SU-DHL-6 (cell line): ENCODE measurements at regions not wholly inside any gene's neighbourhood (a gene's known extent, or its start where the extent isn't known, plus 50 kb on each side); places are given as distances from the start of the nearest gene placed in this dataset.

ENCODE experiments used
- H2AFZ ChIP-seq: fragments of 200-600 bp; sonication (generic); 2 replicates; pipeline ENCODE4 v1.6.1; 2014; ENCODE audit warnings: low read depth, mild to moderate bottlenecking, moderate library complexity, mixed read lengths, antibody characterized with exemption, low read length; ENCODE audit not compliant: severe bottlenecking
- H3F3A ChIP-seq: fragments of 200-600 bp; shearing (Covaris generic); 2 replicates; pipeline ENCODE4 v1.6.0; 2016; ENCODE audit warnings: antibody characterized with exemption, mild to moderate bottlenecking; ENCODE audit not compliant: insufficient read depth
- H3K27ac ChIP-seq: fragments of 200-600 bp; sonication (generic); 2 replicates; pipeline ENCODE4 v1.5.1; 2016; ENCODE audit warnings: low read depth, mild to moderate bottlenecking, low read length, moderate library complexity, mixed read lengths
- H3K27me3 ChIP-seq: fragments of 200-600 bp; sonication (generic), shearing (Covaris generic); 2 replicates; pipeline ENCODE4 v1.6.0; 2014; ENCODE audit warnings: mild to moderate bottlenecking, low read length
- H3K36me3 ChIP-seq: fragments of 200-600 bp; sonication (generic); 2 replicates; pipeline ENCODE4 v1.6.1; 2014; ENCODE audit warnings: mild to moderate bottlenecking, low read length, mixed read lengths
- H3K4me2 ChIP-seq: fragments of 300-600, 200-600 bp; shearing (Covaris generic), sonication (generic); 2 replicates; pipeline ENCODE4 v1.6.0; 2014; ENCODE audit warnings: low read length, low read depth, mild to moderate bottlenecking; ENCODE audit not compliant: poor library complexity, severe bottlenecking
- H3K4me3 ChIP-seq: fragments of 200-600 bp; sonication (generic); 2 replicates; pipeline ENCODE4 v1.5.1; 2014; ENCODE audit warnings: antibody characterized with exemption, low read length, mild to moderate bottlenecking, mixed read lengths; ENCODE audit not compliant: insufficient read depth, poor library complexity, severe bottlenecking
- H3K79me2 ChIP-seq: fragments of 200-600 bp; sonication (generic); 2 replicates; pipeline ENCODE4 v1.6.1; 2014; ENCODE audit warnings: mild to moderate bottlenecking, low read length, moderate library complexity; ENCODE audit not compliant: insufficient read depth
- H3K9ac ChIP-seq: fragments of 200-600 bp; sonication (generic); 2 replicates; pipeline ENCODE4 v1.7.0; 2014; ENCODE audit warnings: mild to moderate bottlenecking, low read length
- H3K9me2 ChIP-seq: fragments of 200-600 bp; sonication (generic); replicated peaks from 2 replicates; pipeline ENCODE4 v1.6.1; 2014; ENCODE audit warnings: low read length; ENCODE audit not compliant: insufficient read depth
- H3K9me3 ChIP-seq: fragments of 200-600 bp; sonication (generic); 2 replicates; pipeline ENCODE4 v1.6.1; 2014; ENCODE audit warnings: low read length, mixed read lengths; ENCODE audit not compliant: insufficient read depth
- H4K20me1 ChIP-seq: fragments of 200-600 bp; sonication (generic); 2 replicates; pipeline ENCODE4 v1.6.1; 2014; ENCODE audit warnings: low read depth, mild to moderate bottlenecking, antibody characterized with exemption, low read length, moderate library complexity, mixed read lengths
- EZH2phosphoT487 ChIP-seq: fragments of 200-600 bp; sonication (generic), shearing (Covaris generic); conservative IDR thresholded peaks from 2 replicates; pipeline ENCODE4 v1.6.1; 2018; ENCODE audit warnings: mild to moderate bottlenecking, antibody characterized with exemption, low read length, moderate library complexity, mixed read lengths
- TF ChIP-seq, protein P1 (sequence below): fragments of 200-600 bp; sonication (generic); IDR thresholded peaks from one replicate; pipeline ENCODE4 v1.5.1; 2017; ENCODE audit warnings: antibody characterized with exemption, mild to moderate bottlenecking, low read length, moderate library complexity; ENCODE audit not compliant: insufficient read depth, poor library complexity, severe bottlenecking

GRCh38 chr11:23725752-23726151 lies 771.1 kb upstream of the LUZP2 start:
- Histone ChIP-seq H3F3A (no peaks in the 10 kb centered on the region), H3K79me2 (no peaks in the 10 kb centered on the region), H3K9me2 (0 out of 2 replicates have a peak, but pooled peaks cover 3% of the 10 kb centered on the region), H4K20me1 (no peaks in the 10 kb centered on the region), H3K4me2 (no peak overlapping the region), H3K9ac (no peak overlapping the region), H3K27me3 (no peaks in the 10 kb centered on the region), H3K9me3 (no peaks in the 10 kb centered on the region), H3K36me3 (no peaks in the 10 kb centered on the region), H2AFZ (no peak overlapping the region), H3K27ac (no peak overlapping the region), H3K4me3 (no peak overlapping the region)
- TF ChIP-seq, protein P1, sequence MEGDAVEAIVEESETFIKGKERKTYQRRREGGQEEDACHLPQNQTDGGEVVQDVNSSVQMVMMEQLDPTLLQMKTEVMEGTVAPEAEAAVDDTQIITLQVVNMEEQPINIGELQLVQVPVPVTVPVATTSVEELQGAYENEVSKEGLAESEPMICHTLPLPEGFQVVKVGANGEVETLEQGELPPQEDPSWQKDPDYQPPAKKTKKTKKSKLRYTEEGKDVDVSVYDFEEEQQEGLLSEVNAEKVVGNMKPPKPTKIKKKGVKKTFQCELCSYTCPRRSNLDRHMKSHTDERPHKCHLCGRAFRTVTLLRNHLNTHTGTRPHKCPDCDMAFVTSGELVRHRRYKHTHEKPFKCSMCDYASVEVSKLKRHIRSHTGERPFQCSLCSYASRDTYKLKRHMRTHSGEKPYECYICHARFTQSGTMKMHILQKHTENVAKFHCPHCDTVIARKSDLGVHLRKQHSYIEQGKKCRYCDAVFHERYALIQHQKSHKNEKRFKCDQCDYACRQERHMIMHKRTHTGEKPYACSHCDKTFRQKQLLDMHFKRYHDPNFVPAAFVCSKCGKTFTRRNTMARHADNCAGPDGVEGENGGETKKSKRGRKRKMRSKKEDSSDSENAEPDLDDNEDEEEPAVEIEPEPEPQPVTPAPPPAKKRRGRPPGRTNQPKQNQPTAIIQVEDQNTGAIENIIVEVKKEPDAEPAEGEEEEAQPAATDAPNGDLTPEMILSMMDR, result no peak
- no peak for TF ChIP-seq EZH2phosphoT487

DNA sequence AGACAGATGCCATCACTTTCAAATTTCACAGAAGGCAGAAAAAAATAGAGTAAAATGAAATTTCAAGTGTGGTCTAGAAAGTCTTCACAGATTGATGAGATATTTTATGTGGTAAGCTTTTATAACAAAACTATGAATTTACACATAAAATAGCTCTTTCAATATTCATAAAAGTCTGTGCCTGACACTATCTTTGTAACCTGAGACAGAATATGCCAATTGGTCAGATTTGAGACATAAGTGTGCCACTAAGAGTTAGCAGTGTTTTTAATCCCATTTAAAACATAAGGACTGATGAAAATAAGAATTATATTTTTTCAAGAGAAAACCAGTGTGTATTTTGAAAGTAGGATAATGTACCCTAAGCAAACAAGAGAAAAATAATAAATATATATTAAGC lies 769.5 kb upstream of the LUZP2 start:
- H3K36me3 ChIP-seq, result no peaks in the 10 kb centered on the region
- H4K20me1 ChIP-seq, result no peaks in the 10 kb centered on the region
- H3K9me3 ChIP-seq, result no peaks in the 10 kb centered on the region
- H3F3A ChIP-seq, result no peaks in the 10 kb centered on the region
- H3K4me2 ChIP-seq, result no peak overlapping the region
- H3K9me2 ChIP-seq, result 0 out of 2 replicates have a peak, but pooled peaks cover 3% of the 10 kb centered on the region
- no peak overlapping the region for H3K4me3 ChIP-seq
- no peaks in the 10 kb centered on the region for H3K79me2 ChIP-seq
- H3K9ac ChIP-seq, result no peak overlapping the region
- H2AFZ ChIP-seq, result no peak overlapping the region
- H3K27ac ChIP-seq, result no peak overlapping the region
- no peaks in the 10 kb centered on the region for H3K27me3 ChIP-seq
- no peak for TF ChIP-seq EZH2phosphoT487

DNA sequence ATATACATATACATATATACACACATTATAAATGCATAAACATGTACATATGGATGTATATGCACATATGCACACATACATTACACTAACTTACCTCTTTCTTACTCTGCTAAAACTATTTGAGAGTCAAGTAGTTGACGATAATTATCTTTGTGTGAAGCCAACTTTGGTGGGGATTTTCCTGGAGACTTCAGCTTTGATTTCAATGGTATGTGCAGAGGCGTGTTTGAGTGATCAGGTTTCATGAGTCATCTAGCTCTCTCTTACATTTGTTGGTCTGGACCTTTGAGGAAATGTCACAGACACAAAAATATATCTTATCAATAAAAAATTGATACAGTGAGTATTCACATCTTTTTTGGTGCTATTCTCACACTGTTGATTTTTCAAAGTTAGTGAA lies 769.1 kb upstream of the LUZP2 start:
- no peaks in the 10 kb centered on the region for H3K27me3 ChIP-seq
- no peaks in the 10 kb centered on the region for H3K36me3 ChIP-seq
- H3F3A ChIP-seq, result no peaks in the 10 kb centered on the region
- no peak overlapping the region for H2AFZ ChIP-seq
- no peaks in the 10 kb centered on the region for H3K79me2 ChIP-seq
- no peak overlapping the region for H3K9ac ChIP-seq
- no peak for TF ChIP-seq EZH2phosphoT487
- TF ChIP-seq, protein P1, result no peak
- H3K9me2 ChIP-seq, result 0 out of 2 replicates have a peak, but pooled peaks cover 3% of the 10 kb centered on the region
- no peak overlapping the region for H3K27ac ChIP-seq
- H3K4me3 ChIP-seq, result no peak overlapping the region
- no peak overlapping the region for H3K4me2 ChIP-seq
- no peaks in the 10 kb centered on the region for H4K20me1 ChIP-seq
- no peaks in the 10 kb centered on the region for H3K9me3 ChIP-seq

GRCh38 chr11:23729088-23729487 lies 767.8 kb upstream of the LUZP2 start:
- no peaks in the 10 kb centered on the region for H3F3A ChIP-seq
- H3K9ac ChIP-seq, result no peak overlapping the region
- no peaks in the 10 kb centered on the region for H4K20me1 ChIP-seq
- H3K27me3 ChIP-seq, result no peaks in the 10 kb centered on the region
- H3K4me2 ChIP-seq, result no peak overlapping the region
- no peaks in the 10 kb centered on the region for H3K36me3 ChIP-seq
- H3K27ac ChIP-seq, result no peak overlapping the region
- H3K4me3 ChIP-seq, result no peak overlapping the region
- 0 out of 2 replicates have a peak, but pooled peaks cover 3% of the 10 kb centered on the region for H3K9me2 ChIP-seq
- H2AFZ ChIP-seq, result no peak overlapping the region
- no peaks in the 10 kb centered on the region for H3K9me3 ChIP-seq
- no peaks in the 10 kb centered on the region for H3K79me2 ChIP-seq
- no peak for TF ChIP-seq EZH2phosphoT487
- TF ChIP-seq, protein P1, result no peak
